ENCODE measurements at regions not wholly inside any gene's neighbourhood (a gene's known extent, or its start where the extent isn't known, plus 50 kb on each side); places are given as distances from the start of the nearest gene placed in this dataset.

DNA sequence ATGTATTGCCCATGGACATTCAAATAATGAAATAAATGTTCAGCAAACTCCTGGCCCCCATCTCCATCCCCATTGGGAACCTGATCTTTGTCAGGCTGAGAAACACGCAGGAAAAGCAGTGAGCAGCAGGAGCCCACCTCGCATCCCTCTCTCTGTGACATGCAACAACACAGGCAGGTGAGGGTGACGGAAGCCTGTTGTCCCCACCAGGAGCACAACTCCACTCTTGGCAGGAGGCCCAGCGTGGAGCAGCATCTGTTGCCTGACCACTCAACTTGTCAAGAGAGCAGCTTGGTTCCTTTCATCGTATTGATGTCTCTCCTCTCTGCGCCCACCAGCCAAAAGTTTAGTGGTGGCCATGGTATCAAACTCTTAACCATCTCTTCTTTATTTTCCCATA is 586.9 kb upstream of the ARID1B start:
- Histone ChIP-seq H3K9me3 (no peaks in the 10 kb centered on the region), H3K4me3 (ENCODE audit: low read depth in 1 of 2, low read length in 1 of 2) (no peak overlapping the region), H3K36me3 (no peaks in the 10 kb centered on the region), H3K4me1 (ENCODE audit: control insufficient read depth in 1 of 2, insufficient read depth in 1 of 2, low read depth in 1 of 2, low read length in 1 of 2) (no peaks in the 10 kb centered on the region), H3K27ac (no peak overlapping the region), H3K27me3 (no peaks in the 10 kb centered on the region)
- TF ChIP-seq, protein P1, sequence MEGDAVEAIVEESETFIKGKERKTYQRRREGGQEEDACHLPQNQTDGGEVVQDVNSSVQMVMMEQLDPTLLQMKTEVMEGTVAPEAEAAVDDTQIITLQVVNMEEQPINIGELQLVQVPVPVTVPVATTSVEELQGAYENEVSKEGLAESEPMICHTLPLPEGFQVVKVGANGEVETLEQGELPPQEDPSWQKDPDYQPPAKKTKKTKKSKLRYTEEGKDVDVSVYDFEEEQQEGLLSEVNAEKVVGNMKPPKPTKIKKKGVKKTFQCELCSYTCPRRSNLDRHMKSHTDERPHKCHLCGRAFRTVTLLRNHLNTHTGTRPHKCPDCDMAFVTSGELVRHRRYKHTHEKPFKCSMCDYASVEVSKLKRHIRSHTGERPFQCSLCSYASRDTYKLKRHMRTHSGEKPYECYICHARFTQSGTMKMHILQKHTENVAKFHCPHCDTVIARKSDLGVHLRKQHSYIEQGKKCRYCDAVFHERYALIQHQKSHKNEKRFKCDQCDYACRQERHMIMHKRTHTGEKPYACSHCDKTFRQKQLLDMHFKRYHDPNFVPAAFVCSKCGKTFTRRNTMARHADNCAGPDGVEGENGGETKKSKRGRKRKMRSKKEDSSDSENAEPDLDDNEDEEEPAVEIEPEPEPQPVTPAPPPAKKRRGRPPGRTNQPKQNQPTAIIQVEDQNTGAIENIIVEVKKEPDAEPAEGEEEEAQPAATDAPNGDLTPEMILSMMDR (IDR thresholded peaks at IDR 0.05), result no peak

DNA sequence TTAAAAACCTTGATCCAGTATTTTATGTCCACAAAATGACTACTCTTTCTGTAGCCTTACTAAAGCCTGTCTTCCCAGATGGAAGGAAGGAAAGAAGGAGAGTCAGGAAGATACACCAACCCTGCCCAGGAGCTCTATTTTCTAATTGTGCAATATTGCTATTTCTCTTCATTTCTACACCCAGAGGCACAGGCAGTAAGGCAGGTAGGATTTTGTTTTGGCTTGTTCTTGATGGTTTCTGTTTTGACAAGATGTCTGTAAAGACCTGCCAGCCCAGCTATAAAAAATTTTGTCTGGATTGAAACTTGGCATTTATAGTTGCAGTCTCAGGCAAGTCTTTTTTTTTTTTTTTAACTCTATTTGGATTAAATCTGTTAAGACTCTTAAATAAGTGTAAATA is 587.5 kb upstream of the ARID1B start:
- Histone ChIP-seq H3K36me3 (no peaks in the 10 kb centered on the region), H3K4me3 (ENCODE audit: low read depth in 1 of 2, low read length in 1 of 2) (no peak overlapping the region), H3K27me3 (no peaks in the 10 kb centered on the region), H3K4me1 (ENCODE audit: control insufficient read depth in 1 of 2, insufficient read depth in 1 of 2, low read depth in 1 of 2, low read length in 1 of 2) (no peaks in the 10 kb centered on the region), H3K27ac (no peak overlapping the region), H3K9me3 (no peaks in the 10 kb centered on the region)
- TF ChIP-seq, protein P1 (IDR thresholded peaks at IDR 0.05), result no peak

DNA sequence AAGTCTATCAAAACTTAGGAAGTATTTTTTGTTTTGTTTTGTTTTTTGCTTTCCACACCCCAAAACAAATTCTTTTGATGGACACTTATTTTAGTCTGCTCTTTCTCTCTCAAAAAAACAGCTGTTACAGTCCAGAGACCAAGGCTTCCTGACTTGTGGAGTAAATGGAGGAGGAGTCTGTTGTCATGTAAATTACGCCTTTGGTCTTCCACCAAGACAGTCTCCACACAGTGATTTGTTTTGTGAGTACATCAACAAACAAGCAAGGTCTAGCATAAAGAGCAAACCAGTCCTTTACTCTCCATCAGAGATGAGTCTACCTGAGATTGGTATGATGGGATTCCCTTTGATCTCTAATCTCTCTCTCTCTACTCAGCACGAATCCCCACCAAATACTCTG is 588.0 kb upstream of the ARID1B start:
- H3K27ac ChIP-seq, result no peak overlapping the region

DNA sequence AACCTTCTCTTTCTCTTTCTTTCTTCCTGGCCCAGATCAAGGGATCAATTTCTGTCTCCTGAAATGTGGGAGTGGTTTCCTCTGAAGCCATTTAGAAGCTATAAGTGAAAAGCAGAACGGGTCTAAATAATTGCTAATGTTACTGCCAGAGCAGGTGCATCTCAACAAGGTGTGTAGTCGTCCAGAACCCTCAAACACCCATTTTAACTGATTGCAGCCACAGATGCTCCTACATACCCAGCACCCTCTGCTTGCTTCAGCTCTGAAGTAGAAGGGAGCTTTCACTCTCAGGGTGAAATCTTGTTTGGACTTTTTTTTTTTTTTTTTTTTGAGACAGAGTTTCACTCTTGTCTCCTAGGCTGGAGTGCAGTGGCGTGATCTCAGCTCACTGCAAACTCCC is 592.1 kb upstream of the ARID1B start:
- Histone ChIP-seq H3K27me3 (no peaks in the 10 kb centered on the region), H3K27ac (no peak overlapping the region), H3K36me3 (no peaks in the 10 kb centered on the region), H3K9me3 (no peaks in the 10 kb centered on the region), H3K4me1 (ENCODE audit: control insufficient read depth in 1 of 2, insufficient read depth in 1 of 2, low read depth in 1 of 2, low read length in 1 of 2) (no peaks in the 10 kb centered on the region), H3K4me3 (ENCODE audit: low read depth in 1 of 2, low read length in 1 of 2) (no peak overlapping the region)
- TF ChIP-seq, protein P1 (IDR thresholded peaks at IDR 0.05), result no peak

More for the DNA sequence above, 588.0 kb upstream of the ARID1B start:
- H3K4me3 ChIP-seq (ENCODE audit: low read depth in 1 of 2, low read length in 1 of 2), result no peak overlapping the region
- no peaks in the 10 kb centered on the region for H3K36me3 ChIP-seq
- TF ChIP-seq, protein P1 (IDR thresholded peaks at IDR 0.05), result no peak
- H3K4me1 ChIP-seq (ENCODE audit: control insufficient read depth in 1 of 2, insufficient read depth in 1 of 2, low read depth in 1 of 2, low read length in 1 of 2), result no peaks in the 10 kb centered on the region
- no peaks in the 10 kb centered on the region for H3K27me3 ChIP-seq
- no peaks in the 10 kb centered on the region for H3K9me3 ChIP-seq

DNA sequence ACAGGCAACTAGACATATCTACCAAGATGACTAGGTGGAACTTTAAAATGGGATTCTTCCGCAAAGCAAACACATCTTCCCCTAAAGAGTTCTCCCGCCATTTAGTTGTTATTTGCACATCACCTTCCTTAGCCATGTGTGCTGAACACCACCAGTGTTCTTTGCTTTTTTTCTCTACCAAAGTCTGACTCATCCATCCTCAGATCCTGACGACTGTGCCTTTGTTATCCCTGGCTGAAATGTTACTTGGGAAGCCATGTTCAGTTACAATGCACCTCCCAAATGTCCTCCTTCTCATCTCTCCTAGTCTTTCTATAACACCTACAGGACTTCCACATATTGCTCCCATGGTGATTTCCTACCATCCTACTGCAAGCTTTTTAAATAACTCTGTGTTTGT is 593.5 kb upstream of the ARID1B start:
- H3K27ac ChIP-seq, result no peak overlapping the region
- H3K4me3 ChIP-seq (ENCODE audit: low read depth in 1 of 2, low read length in 1 of 2), result no peak overlapping the region
- no peaks in the 10 kb centered on the region for H3K4me1 ChIP-seq (ENCODE audit: control insufficient read depth in 1 of 2, insufficient read depth in 1 of 2, low read depth in 1 of 2, low read length in 1 of 2)
- H3K27me3 ChIP-seq, result no peaks in the 10 kb centered on the region
- H3K36me3 ChIP-seq, result no peaks in the 10 kb centered on the region
- H3K9me3 ChIP-seq, result no peaks in the 10 kb centered on the region
- TF ChIP-seq, protein P1 (IDR thresholded peaks at IDR 0.05), result no peak

DNA sequence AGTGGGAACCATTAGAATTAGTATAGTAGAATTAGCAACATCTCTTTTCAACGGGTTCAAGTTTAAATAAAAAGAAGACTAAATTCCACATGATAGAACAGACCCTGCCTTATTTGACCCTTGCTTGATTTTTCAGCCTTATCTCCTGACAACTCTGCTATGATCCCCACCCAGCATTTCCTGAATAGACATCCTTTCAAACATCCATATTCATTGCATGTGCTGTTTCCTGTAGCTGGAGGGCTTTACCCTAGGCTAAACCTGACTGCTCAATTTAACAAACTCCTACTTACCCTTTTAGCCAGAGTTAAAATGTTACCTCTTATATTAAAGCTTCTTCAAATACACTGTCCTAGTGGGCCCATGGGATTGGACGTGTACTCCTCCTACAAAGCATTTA is 594.8 kb upstream of the ARID1B start:
- no peaks in the 10 kb centered on the region for H3K36me3 ChIP-seq
- H3K4me1 ChIP-seq (ENCODE audit: control insufficient read depth in 1 of 2, insufficient read depth in 1 of 2, low read depth in 1 of 2, low read length in 1 of 2), result no peaks in the 10 kb centered on the region
- no peak overlapping the region for H3K4me3 ChIP-seq (ENCODE audit: low read depth in 1 of 2, low read length in 1 of 2)
- H3K27ac ChIP-seq, result no peak overlapping the region
- TF ChIP-seq, protein P1 (IDR thresholded peaks at IDR 0.05), result no peak
- no peaks in the 10 kb centered on the region for H3K9me3 ChIP-seq
- no peaks in the 10 kb centered on the region for H3K27me3 ChIP-seq
